BJ (cell line): ENCODE measurements at regions not wholly inside any gene's neighbourhood (a gene's known extent, or its start where the extent isn't known, plus 50 kb on each side); places are given as distances from the start of the nearest gene placed in this dataset.

Source experiments
- CTCF ChIA-PET: fragments of 350-600 bp; formaldehyde crosslinking; extraction: SDS; loops from one replicate; lab custom pipeline; 2021; ENCODE audit warnings: antibody characterized with exemption, inconsistent platforms; lab: Yijun Ruan, JAX
- POLR2A ChIA-PET: fragments of 300-600 bp; sonication (Branson Sonifier 250); formaldehyde crosslinking; extraction: SDS; loops from one replicate; lab custom pipeline; 2021; ENCODE audit warnings: antibody characterized with exemption; lab: Charles Lee
- DNase-seq: peaks from one replicate; pipeline ENCODE4 v3.0.0-alpha.2; 2011; ENCODE audit warnings: low read depth
- H3K27me3 ChIP-seq: 2 replicates; pipeline ENCODE4 v1.6.0; 2011; ENCODE audit warnings: low read length; ENCODE audit not compliant: control insufficient read depth, insufficient read depth
- H3K36me3 ChIP-seq: 2 replicates; pipeline ENCODE4 v1.5.1; 2011; ENCODE audit warnings: low read length; ENCODE audit not compliant: control insufficient read depth, insufficient read depth
- H3K4me3 ChIP-seq: 2 replicates; pipeline ENCODE4 v1.5.1; 2011; ENCODE audit warnings: low read depth, mild to moderate bottlenecking, control low read depth, low read length
- TF ChIP-seq, protein P1 (sequence below): IDR thresholded peaks from 2 replicates; pipeline ENCODE4 v1.5.1; 2011; ENCODE audit warnings: low read depth, mild to moderate bottlenecking, control low read depth, inconsistent platforms, low read length, moderate library complexity; ENCODE audit not compliant: insufficient read depth

DNA sequence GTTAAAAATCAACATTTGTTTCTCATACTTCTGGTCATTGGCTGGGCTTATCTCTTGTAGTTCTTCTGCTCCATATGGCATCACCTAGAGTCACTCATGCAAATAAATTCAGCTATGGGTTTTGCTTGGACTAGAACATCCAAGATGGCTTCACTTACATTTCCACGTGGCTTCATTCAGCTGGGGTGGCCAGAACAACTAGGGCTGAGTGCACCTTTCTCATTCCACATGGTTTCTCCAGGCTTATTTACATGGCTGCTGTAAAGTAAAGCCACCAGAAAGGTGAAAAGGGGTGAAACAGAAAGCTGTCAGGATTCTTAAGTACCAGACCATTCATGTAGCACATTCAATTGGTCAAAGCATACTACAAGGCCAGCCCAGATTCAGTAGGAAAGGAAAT is 151.1 kb upstream of the BMP2 start:
- DNase-seq, result no peak
- ChIA-PET POLR2A (no interaction called here), CTCF (no interaction called here)
- Histone ChIP-seq H3K36me3 (no peaks in the 10 kb centered on the region), H3K27me3 (no peaks in the 10 kb centered on the region), H3K4me3 (no peak overlapping the region)
- TF ChIP-seq, protein P1, sequence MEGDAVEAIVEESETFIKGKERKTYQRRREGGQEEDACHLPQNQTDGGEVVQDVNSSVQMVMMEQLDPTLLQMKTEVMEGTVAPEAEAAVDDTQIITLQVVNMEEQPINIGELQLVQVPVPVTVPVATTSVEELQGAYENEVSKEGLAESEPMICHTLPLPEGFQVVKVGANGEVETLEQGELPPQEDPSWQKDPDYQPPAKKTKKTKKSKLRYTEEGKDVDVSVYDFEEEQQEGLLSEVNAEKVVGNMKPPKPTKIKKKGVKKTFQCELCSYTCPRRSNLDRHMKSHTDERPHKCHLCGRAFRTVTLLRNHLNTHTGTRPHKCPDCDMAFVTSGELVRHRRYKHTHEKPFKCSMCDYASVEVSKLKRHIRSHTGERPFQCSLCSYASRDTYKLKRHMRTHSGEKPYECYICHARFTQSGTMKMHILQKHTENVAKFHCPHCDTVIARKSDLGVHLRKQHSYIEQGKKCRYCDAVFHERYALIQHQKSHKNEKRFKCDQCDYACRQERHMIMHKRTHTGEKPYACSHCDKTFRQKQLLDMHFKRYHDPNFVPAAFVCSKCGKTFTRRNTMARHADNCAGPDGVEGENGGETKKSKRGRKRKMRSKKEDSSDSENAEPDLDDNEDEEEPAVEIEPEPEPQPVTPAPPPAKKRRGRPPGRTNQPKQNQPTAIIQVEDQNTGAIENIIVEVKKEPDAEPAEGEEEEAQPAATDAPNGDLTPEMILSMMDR, result no peak

DNA sequence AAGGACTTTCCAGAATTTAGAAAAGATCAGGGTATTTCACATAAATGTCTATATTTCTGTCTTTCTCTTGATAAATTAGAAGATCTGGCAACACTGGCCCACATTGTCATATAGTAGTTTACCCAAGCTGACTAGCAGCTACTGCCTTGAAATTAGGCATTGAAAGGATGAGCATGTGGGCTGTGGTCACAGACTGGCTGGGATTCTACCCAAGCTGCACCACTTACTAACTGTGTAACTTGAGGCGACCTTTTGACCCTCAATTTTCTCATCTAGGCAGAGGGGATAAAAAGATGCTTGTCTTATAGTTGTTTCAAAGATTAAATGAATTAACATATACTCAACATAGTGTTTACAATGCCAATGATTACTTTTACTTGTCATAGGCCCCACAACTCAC is 152.7 kb upstream of the BMP2 start:
- Histone ChIP-seq H3K4me3 (no peak overlapping the region), H3K27me3 (no peaks in the 10 kb centered on the region), H3K36me3 (no peaks in the 10 kb centered on the region)
- CTCF ChIA-PET, result no interaction called here
- DNase-seq, result no peak
- POLR2A ChIA-PET, result no interaction called here
- TF ChIP-seq, protein P1, result no peak

DNA sequence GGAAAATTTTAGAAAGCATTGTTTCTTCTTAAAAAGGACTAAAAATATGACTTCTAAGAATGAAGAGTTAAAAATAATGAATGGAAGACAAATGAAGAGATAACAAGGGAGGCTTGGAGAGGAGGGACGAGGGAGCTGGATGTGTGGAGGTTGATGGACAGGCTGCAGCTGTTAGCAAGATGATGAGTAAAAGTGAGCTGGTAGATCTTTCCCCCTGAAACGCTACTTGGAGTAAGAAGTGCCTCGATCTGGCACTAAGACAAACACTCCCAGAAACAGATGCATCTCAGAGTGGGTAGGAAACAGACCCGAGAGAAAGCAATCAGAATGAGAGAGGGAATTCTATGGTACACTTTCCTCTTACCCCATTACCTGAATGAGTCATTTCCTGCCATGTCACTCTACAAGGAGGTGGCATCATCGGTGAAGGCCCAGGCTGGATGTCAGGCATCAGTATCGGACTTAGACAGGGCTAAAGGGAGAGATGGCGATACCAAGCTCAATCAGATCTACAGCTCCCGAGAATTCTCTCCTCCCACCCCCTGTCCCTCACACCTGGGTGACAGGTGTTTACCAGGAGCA is 154.1 kb upstream of the BMP2 start:
- Histone ChIP-seq H3K36me3 (no peaks in the 10 kb centered on the region), H3K27me3 (no peaks in the 10 kb centered on the region), H3K4me3 (no peak overlapping the region)
- DNase-seq, result no peak
- POLR2A ChIA-PET, result no interaction called here
- TF ChIP-seq, protein P1, result no peak
- CTCF ChIA-PET, result no interaction called here

DNA sequence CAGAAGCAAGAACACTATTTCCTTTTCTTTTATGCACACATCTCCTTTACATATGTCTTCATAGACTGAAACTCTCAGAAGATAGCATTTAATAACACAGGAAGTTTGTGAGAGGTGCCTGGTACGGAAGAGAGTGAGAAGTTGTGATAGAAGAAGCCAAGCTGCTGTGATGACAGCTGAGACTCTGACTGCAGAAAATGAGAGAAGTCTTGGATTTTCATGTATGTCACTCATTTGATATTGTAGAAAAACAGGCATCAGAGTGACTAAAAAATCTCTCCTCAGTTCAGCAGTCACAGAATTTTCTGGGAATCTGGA is 154.9 kb upstream of the BMP2 start:
- POLR2A ChIA-PET, result no interaction called here
- no peaks in the 10 kb centered on the region for H3K36me3 ChIP-seq
- no peaks in the 10 kb centered on the region for H3K27me3 ChIP-seq
- CTCF ChIA-PET, result interaction anchor here (0.7 kb wide), 1 partner anchor 19 kb away, joined by 3 read pairs; no protein-coding TSS in a partner anchor
- DNase-seq, result no peak
- no peak overlapping the region for H3K4me3 ChIP-seq
- TF ChIP-seq, protein P1, result no peak

DNA sequence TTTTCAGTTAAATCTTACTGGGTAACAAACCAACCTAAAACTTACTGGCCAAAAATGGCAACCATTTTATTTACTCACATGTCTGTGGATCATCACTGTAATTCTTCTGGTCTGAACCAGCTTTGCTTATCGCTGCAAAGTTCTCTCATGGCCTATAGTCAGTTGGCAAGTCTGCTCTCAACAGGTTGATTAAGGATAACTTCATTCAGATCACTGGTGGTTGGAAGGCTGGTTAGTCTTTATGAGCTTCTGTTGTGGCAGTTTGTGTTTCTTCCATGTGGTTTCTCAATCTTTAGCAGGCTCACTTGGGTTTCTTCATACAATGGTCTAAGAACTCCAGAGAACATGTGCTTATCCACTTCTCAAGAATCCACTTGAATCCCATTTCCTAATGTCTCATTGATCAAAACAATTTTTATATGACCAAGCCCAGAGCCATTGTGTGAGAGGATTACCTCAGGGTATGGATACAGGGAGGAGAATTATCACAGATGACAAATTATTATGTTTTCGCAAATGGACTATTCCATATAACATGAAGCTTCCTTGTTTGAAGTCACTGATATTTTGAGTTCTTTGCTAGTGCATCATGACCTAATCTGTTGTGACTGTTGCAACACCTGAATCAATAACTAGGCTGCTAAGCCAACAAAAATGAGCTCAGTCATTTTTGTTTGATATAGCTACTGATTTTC is 155.4 kb upstream of the BMP2 start:
- POLR2A ChIA-PET, result no interaction called here
- TF ChIP-seq, protein P1, result no peak

More for the DNA sequence above, 155.4 kb upstream of the BMP2 start:
- Histone ChIP-seq H3K4me3 (no peak overlapping the region), H3K36me3 (no peaks in the 10 kb centered on the region), H3K27me3 (no peaks in the 10 kb centered on the region)
- CTCF ChIA-PET, result interaction anchor here (0.6 to 0.7 kb wide), 2 partner anchors 19 to 1324 kb away, joined by 3 to 5 read pairs; no protein-coding TSS in a partner anchor
- no peak for DNase-seq
